BLaER1 treated with 17β-estradiol and CSF1 and Interleukin-3, amounts not matched to agents 10 nM and 100 nM (cell line): ENCODE measurements at regions not wholly inside any gene's neighbourhood (a gene's known extent, or its start where the extent isn't known, plus 50 kb on each side); places are given as distances from the start of the nearest gene placed in this dataset.

Experiments
- H3K27ac ChIP-seq, 11 experiments: shearing (Covaris generic); formaldehyde crosslinking; 2 replicates each; pipeline ENCODE4 v1.8.1; 2022
- H3K27me3 ChIP-seq, 11 experiments: shearing (Covaris generic); formaldehyde crosslinking; 2 replicates each; pipeline ENCODE4 v1.8.1; 2022
- H3K36me3 ChIP-seq, 11 experiments: shearing (Covaris generic); formaldehyde crosslinking; 2 replicates each; pipeline ENCODE4 v1.8.1; 2022
- H3K4me1 ChIP-seq, 10 experiments: shearing (Covaris generic); formaldehyde crosslinking; 2 replicates each; pipeline ENCODE4 v1.8.1; 2022
- H3K4me2 ChIP-seq, 11 experiments: shearing (Covaris generic); formaldehyde crosslinking; 2 replicates each; pipeline ENCODE4 v1.8.1; 2022
- H3K4me3 ChIP-seq, 10 experiments: shearing (Covaris generic); formaldehyde crosslinking; 2 replicates each; pipeline ENCODE4 v1.8.1; 2022
- H3K9ac ChIP-seq, 11 experiments: shearing (Covaris generic); formaldehyde crosslinking; 2 replicates each; pipeline ENCODE4 v1.8.1; 2022
- H3K9me3 ChIP-seq, 11 experiments: shearing (Covaris generic); formaldehyde crosslinking; replicated peaks in 1 of 11; 2 replicates each; pipeline ENCODE4 v1.8.1; 2022
- H4K20me1 ChIP-seq, 11 experiments: shearing (Covaris generic); formaldehyde crosslinking; 2 replicates each; pipeline ENCODE4 v1.8.1; 2022
- Cebpa-rat ChIP-seq, 11 experiments: shearing (Covaris generic); IDR thresholded peaks; 2 replicates each; pipeline ENCODE4 v1.8.1; 2022

GRCh38 chr7:42987648-42988214 lies 55.6 kb downstream of the MRPL32 start:
- Histone ChIP-seq H3K4me3 (no peak overlapping the region), H3K9ac (no peak overlapping the region), H3K27ac (no peak overlapping the region), H3K4me1 (peaks cover 0 to 10% (median 6%) of the 10 kb centered on the region in 10 experiments; a peak in 11 of 20 replicates), H3K36me3 (no peaks in the 10 kb centered on the region), H3K4me2 (no peak overlapping the region), H4K20me1 (no peaks in the 10 kb centered on the region), H3K9me3 (peaks cover 24 to 36% (median 33%) of the 10 kb centered on the region in 11 experiments), H3K27me3 (no peaks in the 10 kb centered on the region)
- no peak for TF ChIP-seq Cebpa-rat (IDR thresholded peaks at IDR 0.05)

GRCh38 chr7:42991024-42991423 lies 58.8 kb downstream of the MRPL32 start:
- H3K27me3 ChIP-seq = no peaks in the 10 kb centered on the region
- H3K27ac ChIP-seq = no peak overlapping the region
- no peak overlapping the region for H3K4me2 ChIP-seq
- H3K9me3 ChIP-seq = peaks cover 0 to 7% (median 4%) of the 10 kb centered on the region in 11 experiments; a peak in 12 of 22 replicates
- H4K20me1 ChIP-seq = no peaks in the 10 kb centered on the region
- no peak overlapping the region for H3K4me3 ChIP-seq
- no peak for TF ChIP-seq Cebpa-rat (IDR thresholded peaks at IDR 0.05)
- no peaks in the 10 kb centered on the region for H3K36me3 ChIP-seq
- peaks cover 0 to 10% (median 6%) of the 10 kb centered on the region in 10 experiments; a peak in 11 of 20 replicates for H3K4me1 ChIP-seq
- H3K9ac ChIP-seq = no peak overlapping the region

- H3K36me3 ChIP-seq = no peaks in the 10 kb centered on the region
- peaks cover 0 to 10% (median 6%) of the 10 kb centered on the region in 10 experiments; a peak in 11 of 20 replicates for H3K4me1 ChIP-seq
- H3K9ac ChIP-seq = no peak overlapping the region
- no peak overlapping the region for H3K27ac ChIP-seq
- H3K4me2 ChIP-seq = peak overlapping the region in 7 of 11 experiments; percentile 1 to 50 (median 30); a peak in 10 of 22 replicates
- H3K9me3 ChIP-seq = no peaks in the 10 kb centered on the region
- no peaks in the 10 kb centered on the region for H4K20me1 ChIP-seq
- no peak for TF ChIP-seq Cebpa-rat (IDR thresholded peaks at IDR 0.05)
- no peak overlapping the region for H3K4me3 ChIP-seq
- H3K27me3 ChIP-seq = no peaks in the 10 kb centered on the region
These were observed 59.9 kb downstream of the MRPL32 start for GRCh38 chr7:42991913-42992591.

- Histone ChIP-seq H4K20me1 (no peaks in the 10 kb centered on the region), H3K9me3 (peaks cover 0 to 6% (median 0%) of the 10 kb centered on the region in 11 experiments; a peak in 2 of 22 replicates), H3K4me3 (no peak overlapping the region), H3K36me3 (no peaks in the 10 kb centered on the region), H3K9ac (no peak overlapping the region), H3K27me3 (no peaks in the 10 kb centered on the region), H3K4me2 (no peak overlapping the region), H3K4me1 (peaks cover 0 to 10% (median 6%) of the 10 kb centered on the region in 10 experiments; a peak in 11 of 20 replicates), H3K27ac (no peak overlapping the region)
- TF ChIP-seq Cebpa-rat (IDR thresholded peaks at IDR 0.05) = no peak
These were observed 60.9 kb downstream of the MRPL32 start for GRCh38 chr7:42993038-42993437.

- H3K4me1 ChIP-seq = peaks cover 0 to 10% (median 6%) of the 10 kb centered on the region in 10 experiments; a peak in 11 of 20 replicates
- no peaks in the 10 kb centered on the region for H4K20me1 ChIP-seq
- TF ChIP-seq Cebpa-rat (IDR thresholded peaks at IDR 0.05) = no peak
- H3K36me3 ChIP-seq = no peaks in the 10 kb centered on the region
- H3K27me3 ChIP-seq = no peaks in the 10 kb centered on the region
- no peak overlapping the region for H3K4me3 ChIP-seq
- no peak overlapping the region for H3K4me2 ChIP-seq
- no peak overlapping the region for H3K27ac ChIP-seq
- H3K9me3 ChIP-seq = peaks cover 0 to 6% (median 0%) of the 10 kb centered on the region in 11 experiments; a peak in 2 of 22 replicates
- H3K9ac ChIP-seq = no peak overlapping the region
These were observed 61.9 kb downstream of the MRPL32 start for GRCh38 chr7:42994096-42994495.

- no peak for TF ChIP-seq Cebpa-rat (IDR thresholded peaks at IDR 0.05)
- Histone ChIP-seq H3K9ac (no peak overlapping the region), H3K27me3 (no peaks in the 10 kb centered on the region), H3K27ac (no peak overlapping the region), H3K4me3 (no peak overlapping the region), H4K20me1 (no peaks in the 10 kb centered on the region), H3K9me3 (peaks cover 0 to 6% (median 0%) of the 10 kb centered on the region in 11 experiments; a peak in 2 of 22 replicates), H3K4me1 (peaks cover 0 to 11% (median 0%) of the 10 kb centered on the region in 10 experiments; a peak in 1 of 20 replicates), H3K36me3 (no peaks in the 10 kb centered on the region), H3K4me2 (no peak overlapping the region)
These were observed 65.4 kb downstream of the MRPL32 start for GRCh38 chr7:42997611-42998010.

GRCh38 chr7:43004082-43004481 lies 71.9 kb downstream of the MRPL32 start:
- H3K4me2 ChIP-seq = peak overlapping the region in 1 of 11 experiments; percentile 36; a peak in 2 of 22 replicates

GRCh38 chr7:43006008-43006407 lies 73.8 kb downstream of the MRPL32 start:
- H3K27me3 ChIP-seq = no peaks in the 10 kb centered on the region
- peaks cover 0 to 7% (median 0%) of the 10 kb centered on the region in 10 experiments; a peak in 2 of 20 replicates for H3K4me1 ChIP-seq
- no peak for TF ChIP-seq Cebpa-rat (IDR thresholded peaks at IDR 0.05)
- H3K36me3 ChIP-seq = no peaks in the 10 kb centered on the region
- H3K9ac ChIP-seq = no peak overlapping the region
- no peaks in the 10 kb centered on the region for H3K9me3 ChIP-seq
- H3K4me3 ChIP-seq = no peak overlapping the region
- H3K27ac ChIP-seq = no peak overlapping the region
- no peak overlapping the region for H3K4me2 ChIP-seq
- no peaks in the 10 kb centered on the region for H4K20me1 ChIP-seq

More at GRCh38 chr7:43004082-43004481, 71.9 kb downstream of the MRPL32 start:
- no peaks in the 10 kb centered on the region for H4K20me1 ChIP-seq
- H3K9me3 ChIP-seq = no peaks in the 10 kb centered on the region; a peak in 1 of 22 replicates
- peaks cover 0 to 18% (median 0%) of the 10 kb centered on the region in 10 experiments; a peak in 3 of 20 replicates for H3K4me1 ChIP-seq
- H3K36me3 ChIP-seq = no peaks in the 10 kb centered on the region
- H3K4me3 ChIP-seq = no peak overlapping the region
- no peak overlapping the region for H3K9ac ChIP-seq
- H3K27me3 ChIP-seq = no peaks in the 10 kb centered on the region
- no peak for TF ChIP-seq Cebpa-rat (IDR thresholded peaks at IDR 0.05)
- H3K27ac ChIP-seq = no peak overlapping the region

- H3K9me3 ChIP-seq = peaks cover 0 to 15% (median 5%) of the 10 kb centered on the region in 11 experiments; a peak in 3 of 22 replicates
- TF ChIP-seq Cebpa-rat (IDR thresholded peaks at IDR 0.05) = no peak
- no peak overlapping the region for H3K4me3 ChIP-seq
- H3K9ac ChIP-seq = no peak overlapping the region
- H3K4me1 ChIP-seq = no peaks in the 10 kb centered on the region
- no peaks in the 10 kb centered on the region for H3K27me3 ChIP-seq
- no peaks in the 10 kb centered on the region for H4K20me1 ChIP-seq
- no peaks in the 10 kb centered on the region for H3K36me3 ChIP-seq
- H3K4me2 ChIP-seq = no peak overlapping the region
- H3K27ac ChIP-seq = no peak overlapping the region
These were observed 77.9 kb downstream of the MRPL32 start for GRCh38 chr7:43010061-43010460.
